ENCODE measurements at regions not wholly inside any gene's neighbourhood (a gene's known extent, or its start where the extent isn't known, plus 50 kb on each side); places are given as distances from the start of the nearest gene placed in this dataset.

GRCh38 chr7:69020536-69020935 lies 577.7 kb upstream of the AUTS2 start:
- no peak for TF ChIP-seq CTCF (conservative IDR thresholded peaks at IDR 0.05)
- TF ChIP-seq ZFX (IDR thresholded peaks at IDR 0.05), result no peak

Data from C4-2B (cell line).